ENCODE measurements at regions not wholly inside any gene's neighbourhood (a gene's known extent, or its start where the extent isn't known, plus 50 kb on each side); places are given as distances from the start of the nearest gene placed in this dataset.

DNA sequence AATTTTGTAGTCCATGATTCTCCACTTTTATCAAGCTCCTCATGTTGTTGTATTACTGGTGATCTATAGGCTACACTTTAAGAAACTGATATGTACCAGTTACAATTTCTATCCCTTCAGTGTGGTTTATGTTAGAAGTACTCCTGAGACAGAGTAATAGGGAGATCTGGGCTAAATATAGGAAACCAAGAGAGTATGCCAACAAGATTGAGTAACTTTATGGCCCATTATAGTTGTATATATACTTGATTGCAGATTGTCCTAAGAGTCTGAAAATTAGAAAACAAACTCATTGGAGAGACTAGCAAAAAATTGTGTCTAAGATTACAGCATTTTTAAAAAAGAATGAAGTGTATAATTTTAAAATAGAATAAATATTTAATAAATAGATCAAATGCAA is 605.6 kb downstream of the XIRP2 start:
- TF ChIP-seq EZH2 (optimal IDR thresholded peaks at IDR 0.05; ENCODE audit: low read depth, low read length) (no peak), CTCF (IDR thresholded peaks at IDR 0.05; ENCODE audit: low read length) (no peak), EZH2phosphoT487 (IDR thresholded peaks at IDR 0.05; ENCODE audit: low read length) (no peak)

Data from MM.1S (cell line).